OCI-LY1 (cell line): ENCODE measurements at regions not wholly inside any gene's neighbourhood (a gene's known extent, or its start where the extent isn't known, plus 50 kb on each side); places are given as distances from the start of the nearest gene placed in this dataset.

Experiments used
- H2AFZ ChIP-seq: fragments of 200-600 bp; sonication (generic), shearing (Covaris generic); 2 replicates; pipeline ENCODE4 v1.6.0; 2014; ENCODE audit warnings: antibody characterized with exemption, mild to moderate bottlenecking, low read length
- H3F3A ChIP-seq: fragments of 200-600 bp; sonication (generic), shearing (Covaris generic); 2 replicates; pipeline ENCODE4 v1.6.0; 2014; ENCODE audit warnings: mild to moderate bottlenecking, antibody characterized with exemption, low read length, moderate library complexity; ENCODE audit not compliant: insufficient read depth
- H3K27ac ChIP-seq: fragments of 200-600 bp; sonication (generic); 2 replicates; pipeline ENCODE4 v1.5.1; 2014; ENCODE audit warnings: low read length, mixed run types, mild to moderate bottlenecking, low read depth; ENCODE audit not compliant: poor library complexity, severe bottlenecking
- H3K27me3 ChIP-seq: fragments of 200-600 bp; sonication (generic); 2 replicates; pipeline ENCODE4 v1.6.0; 2014; ENCODE audit warnings: antibody characterized with exemption, mild to moderate bottlenecking, low read length, moderate library complexity; ENCODE audit not compliant: insufficient read depth
- H3K36me3 ChIP-seq: fragments of 200-600 bp; sonication (generic); 2 replicates; pipeline ENCODE4 v1.6.1; 2014; ENCODE audit warnings: mild to moderate bottlenecking, antibody characterized with exemption, low read length, moderate library complexity, mixed read lengths; ENCODE audit not compliant: insufficient read depth
- H3K4me1 ChIP-seq: fragments of 200-600 bp; sonication (generic); 2 replicates; pipeline ENCODE4 v1.5.1; 2014; ENCODE audit warnings: mild to moderate bottlenecking, low read length, moderate library complexity; ENCODE audit not compliant: insufficient read depth, severe bottlenecking
- H3K4me2 ChIP-seq: fragments of 200-600 bp; sonication (generic), shearing (Covaris generic); 2 replicates; pipeline ENCODE4 v1.6.1; 2014; ENCODE audit warnings: low read length
- H3K4me3 ChIP-seq: fragments of 200-600 bp; sonication (generic); 2 replicates; pipeline ENCODE4 v1.5.1; 2014; ENCODE audit warnings: low read length, low read depth, mild to moderate bottlenecking, mixed read lengths; ENCODE audit not compliant: poor library complexity, severe bottlenecking
- H3K79me2 ChIP-seq: fragments of 200-600 bp; shearing (Covaris generic); 2 replicates; pipeline ENCODE4 v1.6.1; 2016; ENCODE audit warnings: mixed run types, low read length, mixed read lengths; ENCODE audit not compliant: insufficient read depth
- H3K9ac ChIP-seq: fragments of 200-600 bp; sonication (generic), shearing (Covaris generic); 2 replicates; pipeline ENCODE4 v1.6.1; 2014; ENCODE audit warnings: mild to moderate bottlenecking, low read length, mixed read lengths
- H3K9me2 ChIP-seq: fragments of 200-600 bp; sonication (generic), shearing (Covaris generic); 2 replicates; pipeline ENCODE4 v1.6.1; 2014; ENCODE audit warnings: low read depth, mild to moderate bottlenecking, low read length, mixed read lengths
- H3K9me3 ChIP-seq: fragments of 200-600 bp; shearing (Covaris generic); 2 replicates; pipeline ENCODE4 v1.6.1; 2014; ENCODE audit warnings: low read length, mixed read lengths
- H4K20me1 ChIP-seq: fragments of 200-600 bp; sonication (generic), shearing (Covaris generic); 2 replicates; pipeline ENCODE4 v1.6.0; 2016; ENCODE audit warnings: mild to moderate bottlenecking, low read length; ENCODE audit not compliant: insufficient read depth
- CTCF ChIP-seq: fragments of 200-600 bp; sonication (generic), shearing (Covaris generic); IDR thresholded peaks from 2 replicates; pipeline ENCODE4 v1.5.1; 2017; ENCODE audit warnings: mild to moderate bottlenecking, antibody characterized with exemption, low read length, moderate library complexity, mixed read lengths
- EZH2 ChIP-seq: fragments of 200-600 bp; sonication (generic), shearing (Covaris generic); IDR thresholded peaks from 2 replicates; pipeline ENCODE4 v1.8.0; 2017; ENCODE audit warnings: borderline replicate concordance, mixed run types, mild to moderate bottlenecking, antibody characterized with exemption, low read length, moderate library complexity, mixed read lengths

GRCh38 chr12:42660968-42661937 lies 71.7 kb upstream of the PRICKLE1 start:
- Histone ChIP-seq H3K9ac (no peak overlapping the region), H4K20me1 (no peaks in the 10 kb centered on the region), H3K4me2 (no peak overlapping the region), H3F3A (no peaks in the 10 kb centered on the region), H3K9me3 (no peaks in the 10 kb centered on the region), H3K27me3 (no peaks in the 10 kb centered on the region), H3K79me2 (no peaks in the 10 kb centered on the region), H3K9me2 (no peaks in the 10 kb centered on the region), H2AFZ (no peak overlapping the region), H3K4me1 (no peaks in the 10 kb centered on the region), H3K4me3 (no peak overlapping the region), H3K27ac (no peak overlapping the region), H3K36me3 (no peaks in the 10 kb centered on the region)
- no peak for TF ChIP-seq EZH2
- no peak for TF ChIP-seq CTCF

GRCh38 chr12:42660117-42660516 lies 70.6 kb upstream of the PRICKLE1 start:
- Histone ChIP-seq H3F3A (no peaks in the 10 kb centered on the region), H3K79me2 (no peaks in the 10 kb centered on the region), H3K27ac (no peak overlapping the region), H3K9me2 (no peaks in the 10 kb centered on the region), H3K4me1 (no peaks in the 10 kb centered on the region), H3K9me3 (no peaks in the 10 kb centered on the region), H2AFZ (no peak overlapping the region), H4K20me1 (no peaks in the 10 kb centered on the region), H3K4me2 (no peak overlapping the region), H3K27me3 (no peaks in the 10 kb centered on the region), H3K36me3 (no peaks in the 10 kb centered on the region), H3K9ac (no peak overlapping the region), H3K4me3 (no peak overlapping the region)
- TF ChIP-seq EZH2: no peak
- TF ChIP-seq CTCF: no peak

- TF ChIP-seq CTCF (no peak), EZH2 (no peak)
- Histone ChIP-seq H2AFZ (no peak overlapping the region), H3K4me1 (no peaks in the 10 kb centered on the region), H3K9ac (no peak overlapping the region), H3K79me2 (no peaks in the 10 kb centered on the region), H3K36me3 (no peaks in the 10 kb centered on the region), H3K27me3 (no peaks in the 10 kb centered on the region), H3K4me3 (no peak overlapping the region), H3K27ac (no peak overlapping the region), H4K20me1 (no peaks in the 10 kb centered on the region), H3K4me2 (no peak overlapping the region), H3K9me2 (no peaks in the 10 kb centered on the region), H3F3A (no peaks in the 10 kb centered on the region), H3K9me3 (no peaks in the 10 kb centered on the region)
These were observed 62.5 kb upstream of the PRICKLE1 start for GRCh38 chr12:42652048-42652447.
